ENCODE measurements at regions not wholly inside any gene's neighbourhood (a gene's known extent, or its start where the extent isn't known, plus 50 kb on each side); places are given as distances from the start of the nearest gene placed in this dataset.
"Not testable (repeated sequence)": the region's sequence is repeated elsewhere in the genome, so short reads cannot be mapped to it uniquely, and the experiment has no call there.

- not testable (repeated sequence) for DNase-seq
Observed at GRCh38 chr1:242900558-242900957, 354.5 kb downstream of the CEP170 start.

GRCh38 chr1:242890192-242890741 lies 364.8 kb downstream of the CEP170 start:
- no peak for DNase-seq

- DNase-seq = no peak
Observed at GRCh38 chr1:242886137-242886536, 361.6 kb upstream of the PLD5 start.

GRCh38 chr1:242880022-242880421 lies 355.5 kb upstream of the PLD5 start:
- not testable (repeated sequence) for DNase-seq

GRCh38 chr1:242877743-242878142 lies 353.2 kb upstream of the PLD5 start:
- no peak for DNase-seq

- DNase-seq = no peak
Observed at GRCh38 chr1:242877229-242877628, 352.7 kb upstream of the PLD5 start.

GRCh38 chr1:242876030-242876429 lies 351.5 kb upstream of the PLD5 start:
- no peak for DNase-seq

- no peak for DNase-seq
Observed at GRCh38 chr1:242873661-242874060, 349.2 kb upstream of the PLD5 start.

- no peak for DNase-seq
Observed at GRCh38 chr1:242872521-242872920, 348.0 kb upstream of the PLD5 start.

- DNase-seq = no peak
Observed at GRCh38 chr1:242871471-242872030, 347.1 kb upstream of the PLD5 start.

GRCh38 chr1:242870966-242871365 lies 346.5 kb upstream of the PLD5 start:
- no peak for DNase-seq

- no peak for DNase-seq
Observed at GRCh38 chr1:242856289-242856688, 331.8 kb upstream of the PLD5 start.

GRCh38 chr1:242854466-242854865 lies 330.0 kb upstream of the PLD5 start:
- DNase-seq = no peak

- DNase-seq = no peak
Observed at GRCh38 chr1:242847390-242847993, 323.0 kb upstream of the PLD5 start.

- no peak for DNase-seq
Observed at GRCh38 chr1:242842094-242842493, 317.6 kb upstream of the PLD5 start.

GRCh38 chr1:242839101-242839500 lies 314.6 kb upstream of the PLD5 start:
- no peak for DNase-seq

GRCh38 chr1:242836423-242836822 lies 311.9 kb upstream of the PLD5 start:
- no peak for DNase-seq

GRCh38 chr1:242828828-242829227 lies 304.3 kb upstream of the PLD5 start:
- no peak for DNase-seq

- no peak for DNase-seq
Observed at GRCh38 chr1:242828199-242828598, 303.7 kb upstream of the PLD5 start.

GRCh38 chr1:242827538-242827937 lies 303.0 kb upstream of the PLD5 start:
- no peak for DNase-seq

- DNase-seq = no peak
Observed at GRCh38 chr1:242826701-242827336, 302.3 kb upstream of the PLD5 start.

GRCh38 chr1:242824435-242824834 lies 299.9 kb upstream of the PLD5 start:
- DNase-seq = no peak

- no peak for DNase-seq
Observed at GRCh38 chr1:242813490-242814091, 289.1 kb upstream of the PLD5 start.
